Stomach smooth muscle (tissue), 2 donors: ENCODE measurements at regions not wholly inside any gene's neighbourhood (a gene's known extent, or its start where the extent isn't known, plus 50 kb on each side); places are given as distances from the start of the nearest gene placed in this dataset.

Experiments used
- H3K27ac ChIP-seq: one replicate; pipeline ENCODE4 v1.7.0; 2013; ENCODE audit warnings: mild to moderate bottlenecking, low read length, inconsistent platforms
- H3K27me3 ChIP-seq, 2 donors: one replicate each; pipeline ENCODE4 v1.7.0; 2013; ENCODE audit warnings: low read length in 2 of 2; ENCODE audit not compliant: insufficient read depth in 2 of 2, control insufficient read depth in 1 of 2
- H3K36me3 ChIP-seq, 2 donors: one replicate each; pipeline ENCODE4 v1.7.0; 2013; ENCODE audit warnings: low read length in 2 of 2; ENCODE audit not compliant: control insufficient read depth in 2 of 2, insufficient read depth in 2 of 2
- H3K4me1 ChIP-seq: one replicate; pipeline ENCODE4 v1.7.0; 2013; ENCODE audit warnings: low read length; ENCODE audit not compliant: control insufficient read depth, insufficient read depth
- H3K4me3 ChIP-seq, 2 donors: one replicate each; pipeline ENCODE4 v1.7.0; 2013; ENCODE audit warnings: low read length in 2 of 2
- H3K9ac ChIP-seq, 2 donors: one replicate each; pipeline ENCODE4 v1.7.0; 2013; ENCODE audit warnings: low read length in 2 of 2, mild to moderate bottlenecking in 1 of 2
- H3K9me3 ChIP-seq, 2 donors: one replicate each; pipeline ENCODE4 v1.7.0; 2013; ENCODE audit warnings: low read length in 2 of 2; ENCODE audit not compliant: control insufficient read depth in 2 of 2
- donor health status: healthy.
- donor health status: Pancreatic carcinoma.

- no peaks in the 10 kb centered on the region for H3K9me3 ChIP-seq
- no peaks in the 10 kb centered on the region for H3K36me3 ChIP-seq
- peaks cover 3 to 6% of the 10 kb centered on the region in 2 donors for H3K27me3 ChIP-seq
- H3K27ac ChIP-seq, result no peak overlapping the region
- no peaks in the 10 kb centered on the region for H3K4me1 ChIP-seq
- no peak overlapping the region for H3K9ac ChIP-seq
- H3K4me3 ChIP-seq, result no peak overlapping the region
Observed at GRCh38 chr19:28984315-28984714, 228.6 kb downstream of the UQCRFS1 start.

GRCh38 chr19:28983430-28983829 is 229.5 kb downstream of the UQCRFS1 start:
- no peaks in the 10 kb centered on the region for H3K4me1 ChIP-seq
- H3K9ac ChIP-seq, result no peak overlapping the region
- H3K36me3 ChIP-seq, result no peaks in the 10 kb centered on the region

GRCh38 chr19:28981994-28982393 is 231.0 kb downstream of the UQCRFS1 start:
- Histone ChIP-seq H3K9me3 (no peaks in the 10 kb centered on the region), H3K27ac (no peak overlapping the region), H3K27me3 (peaks cover 3 to 6% of the 10 kb centered on the region in 2 donors), H3K36me3 (no peaks in the 10 kb centered on the region), H3K4me3 (no peak overlapping the region), H3K4me1 (no peaks in the 10 kb centered on the region), H3K9ac (no peak overlapping the region)

More at GRCh38 chr19:28983430-28983829, 229.5 kb downstream of the UQCRFS1 start:
- no peak overlapping the region for H3K4me3 ChIP-seq
- H3K9me3 ChIP-seq, result no peaks in the 10 kb centered on the region
- peaks cover 3 to 6% of the 10 kb centered on the region in 2 donors for H3K27me3 ChIP-seq
- H3K27ac ChIP-seq, result no peak overlapping the region

GRCh38 chr19:28981518-28981917 is 231.4 kb downstream of the UQCRFS1 start:
- no peaks in the 10 kb centered on the region for H3K36me3 ChIP-seq
- H3K9me3 ChIP-seq, result no peaks in the 10 kb centered on the region
- no peak overlapping the region for H3K9ac ChIP-seq
- no peak overlapping the region for H3K27ac ChIP-seq
- no peak overlapping the region for H3K4me3 ChIP-seq
- H3K27me3 ChIP-seq, result peaks cover 3 to 6% of the 10 kb centered on the region in 2 donors
- no peaks in the 10 kb centered on the region for H3K4me1 ChIP-seq

- Histone ChIP-seq H3K4me3 (no peak overlapping the region), H3K9me3 (no peaks in the 10 kb centered on the region), H3K9ac (no peak overlapping the region), H3K4me1 (no peaks in the 10 kb centered on the region), H3K27ac (no peak overlapping the region), H3K36me3 (no peaks in the 10 kb centered on the region), H3K27me3 (peaks cover 3 to 4% of the 10 kb centered on the region in 2 donors)
Observed at GRCh38 chr19:28980236-28980868, 232.6 kb downstream of the UQCRFS1 start.

GRCh38 chr19:28977826-28978225 is 235.1 kb downstream of the UQCRFS1 start:
- Histone ChIP-seq H3K9me3 (no peaks in the 10 kb centered on the region), H3K9ac (no peak overlapping the region), H3K27me3 (peaks cover 0 to 3% of the 10 kb centered on the region in 2 donors), H3K4me1 (no peaks in the 10 kb centered on the region), H3K4me3 (no peak overlapping the region), H3K27ac (no peak overlapping the region), H3K36me3 (no peaks in the 10 kb centered on the region)

- no peaks in the 10 kb centered on the region for H3K36me3 ChIP-seq
- H3K4me3 ChIP-seq, result no peak overlapping the region
Observed at GRCh38 chr19:28972058-28972852, 240.7 kb downstream of the UQCRFS1 start.

GRCh38 chr19:28971513-28971912 is 241.4 kb downstream of the UQCRFS1 start:
- Histone ChIP-seq H3K27ac (no peak overlapping the region), H3K4me3 (no peak overlapping the region), H3K36me3 (no peaks in the 10 kb centered on the region), H3K9me3 (no peaks in the 10 kb centered on the region), H3K27me3 (no peaks in the 10 kb centered on the region), H3K9ac (no peak overlapping the region), H3K4me1 (no peaks in the 10 kb centered on the region)

More at GRCh38 chr19:28972058-28972852, 240.7 kb downstream of the UQCRFS1 start:
- Histone ChIP-seq H3K9me3 (no peaks in the 10 kb centered on the region), H3K9ac (no peak overlapping the region), H3K4me1 (no peaks in the 10 kb centered on the region), H3K27me3 (no peaks in the 10 kb centered on the region), H3K27ac (no peak overlapping the region)

- no peak overlapping the region for H3K9ac ChIP-seq
- H3K27me3 ChIP-seq, result no peaks in the 10 kb centered on the region
- H3K36me3 ChIP-seq, result no peaks in the 10 kb centered on the region
- H3K27ac ChIP-seq, result no peak overlapping the region
- H3K4me1 ChIP-seq, result no peaks in the 10 kb centered on the region
- no peaks in the 10 kb centered on the region for H3K9me3 ChIP-seq
- no peak overlapping the region for H3K4me3 ChIP-seq
Observed at GRCh38 chr19:28971049-28971448, 241.9 kb downstream of the UQCRFS1 start.

GRCh38 chr19:28968721-28969120 is 244.2 kb downstream of the UQCRFS1 start:
- no peaks in the 10 kb centered on the region for H3K36me3 ChIP-seq
- H3K4me1 ChIP-seq, result no peaks in the 10 kb centered on the region
- H3K27ac ChIP-seq, result no peak overlapping the region
- H3K4me3 ChIP-seq, result no peak overlapping the region
- no peak overlapping the region for H3K9ac ChIP-seq
- no peaks in the 10 kb centered on the region for H3K9me3 ChIP-seq
- no peaks in the 10 kb centered on the region for H3K27me3 ChIP-seq
